ENCODE measurements at regions not wholly inside any gene's neighbourhood (a gene's known extent, or its start where the extent isn't known, plus 50 kb on each side); places are given as distances from the start of the nearest gene placed in this dataset.

GRCh38 chr10:29843143-29843542, 208.4 kb upstream of the SVIL start:
- Histone ChIP-seq H3K36me3 (ENCODE audit: control insufficient read depth in 2 of 2, insufficient read depth in 2 of 2, low read length in 1 of 2) (no peaks in the 10 kb centered on the region), H3K4me1 (ENCODE audit: control insufficient read depth, insufficient read depth, low read length) (no peaks in the 10 kb centered on the region), H3K9ac (ENCODE audit: control insufficient read depth, insufficient read depth, low read length) (no peak overlapping the region), H3K9me3 (replicated peaks; ENCODE audit: control insufficient read depth, insufficient read depth, low read length) (no peaks in the 10 kb centered on the region), H3K79me2 (ENCODE audit: control insufficient read depth, insufficient read depth, low read length) (no peaks in the 10 kb centered on the region), H3K4me2 (ENCODE audit: control insufficient read depth, insufficient read depth) (no peak overlapping the region), H3K4me3 (no peak overlapping the region), H3K27ac (ENCODE audit: control insufficient read depth, insufficient read depth) (no peak overlapping the region), H3K27me3 (replicated peaks in 1 of 2; ENCODE audit: control insufficient read depth in 2 of 2, insufficient read depth in 2 of 2, low read length in 1 of 2) (peaks cover 0 to 2% of the 10 kb centered on the region in 2 experiments; a peak in 2 of 4 replicates), H2AFZ (ENCODE audit: control insufficient read depth, low read depth, low read length) (no peak overlapping the region), H4K20me1 (ENCODE audit: control insufficient read depth, insufficient read depth) (no peaks in the 10 kb centered on the region)
- WGBS (ENCODE audit: insufficient coverage, insufficient replicate concordance, low lambda C conversion rate, missing lambda C conversion rate): 6% methylated on average over 5 of the region's 5 CpGs
- no peak for TF ChIP-seq NFIC (IDR thresholded peaks at IDR 0.05; ENCODE audit: low read depth, low read length)
- TF ChIP-seq TBL1XR1 (IDR thresholded peaks at IDR 0.05; ENCODE audit: low read depth, low read length): no peak
- TF ChIP-seq ZSCAN29 (IDR thresholded peaks at IDR 0.05): no peak
- TF ChIP-seq SIX5 (IDR thresholded peaks at IDR 0.05; ENCODE audit: low read depth, low read length, severe bottlenecking): no peak
- no peak for TF ChIP-seq SKIL (IDR thresholded peaks at IDR 0.05; ENCODE audit: low read depth, poor library complexity, severe bottlenecking)
- TF ChIP-seq RAD21 (IDR thresholded peaks at IDR 0.05; ENCODE audit: insufficient read depth, low read depth, low read length): no peak
- TF ChIP-seq RAD51 (IDR thresholded peaks at IDR 0.05): no peak
- TF ChIP-seq GABPA (IDR thresholded peaks at IDR 0.05; ENCODE audit: low read depth): no peak
- TF ChIP-seq MXI1 (IDR thresholded peaks at IDR 0.05; ENCODE audit: low read depth, low read length): no peak
- no peak for TF ChIP-seq RFX5 (IDR thresholded peaks at IDR 0.05; ENCODE audit: low read depth, low read length)
- no peak for TF ChIP-seq ZNF592 (IDR thresholded peaks at IDR 0.05)
- no peak for TF ChIP-seq FOXM1 (IDR thresholded peaks at IDR 0.05; ENCODE audit: low read depth, low read length)
- no peak for TF ChIP-seq BRCA1 (IDR thresholded peaks at IDR 0.05; ENCODE audit: low read depth, low read length)
- no peak for TF ChIP-seq SRF (IDR thresholded peaks at IDR 0.05; ENCODE audit: low read depth in 2 of 2, low read length in 2 of 2)
- FAIRE-seq (no peak), DNase-seq (ENCODE audit: low read depth, low spot score) (no peak), ATAC-seq (no peak)
- ChIA-PET POLR2A (no interaction called here), RAD21 (ENCODE audit: unreplicated experiment) (no interaction called here), CTCF (no interaction called here), SMC1A (ENCODE audit: uncharacterized antibody, unreplicated experiment) (no interaction called here)
- in situ Hi-C loops (cut with MboI): no loop called here
- intact Hi-C loops (cut with micrococcal nuclease; ENCODE audit: unreplicated experiment): no loop called here
- BruUV-seq (replicated peaks): no TSS peak
